ENCODE measurements at regions not wholly inside any gene's neighbourhood (a gene's known extent, or its start where the extent isn't known, plus 50 kb on each side); places are given as distances from the start of the nearest gene placed in this dataset.

GRCh38 chr1:242854466-242854865 is 330.0 kb upstream of the PLD5 start:
- TF ChIP-seq CTCF (IDR thresholded peaks at IDR 0.05; ENCODE audit: borderline replicate concordance, insufficient read depth, low read depth, low read length), result no peak
- no peak overlapping the region for H3K4me3 ChIP-seq (ENCODE audit: low read depth, low read length)

GRCh38 chr1:242847390-242847993 is 323.0 kb upstream of the PLD5 start:
- TF ChIP-seq CTCF (IDR thresholded peaks at IDR 0.05; ENCODE audit: borderline replicate concordance, insufficient read depth, low read depth, low read length), result no peak
- H3K4me3 ChIP-seq (ENCODE audit: low read depth, low read length), result no peak overlapping the region

GRCh38 chr1:242842094-242842493 is 317.6 kb upstream of the PLD5 start:
- TF ChIP-seq CTCF (IDR thresholded peaks at IDR 0.05; ENCODE audit: borderline replicate concordance, insufficient read depth, low read depth, low read length), result no peak
- H3K4me3 ChIP-seq (ENCODE audit: low read depth, low read length), result no peak overlapping the region

GRCh38 chr1:242839101-242839500 is 314.6 kb upstream of the PLD5 start:
- H3K4me3 ChIP-seq (ENCODE audit: low read depth, low read length), result no peak overlapping the region
- TF ChIP-seq CTCF (IDR thresholded peaks at IDR 0.05; ENCODE audit: borderline replicate concordance, insufficient read depth, low read depth, low read length), result no peak

- TF ChIP-seq CTCF (IDR thresholded peaks at IDR 0.05; ENCODE audit: borderline replicate concordance, insufficient read depth, low read depth, low read length), result no peak
- no peak overlapping the region for H3K4me3 ChIP-seq (ENCODE audit: low read depth, low read length)
Observed at GRCh38 chr1:242836423-242836822, 311.9 kb upstream of the PLD5 start.

- no peak for TF ChIP-seq CTCF (IDR thresholded peaks at IDR 0.05; ENCODE audit: borderline replicate concordance, insufficient read depth, low read depth, low read length)
- no peak overlapping the region for H3K4me3 ChIP-seq (ENCODE audit: low read depth, low read length)
Observed at GRCh38 chr1:242828828-242829227, 304.3 kb upstream of the PLD5 start.

GRCh38 chr1:242828199-242828598 is 303.7 kb upstream of the PLD5 start:
- TF ChIP-seq CTCF (IDR thresholded peaks at IDR 0.05; ENCODE audit: borderline replicate concordance, insufficient read depth, low read depth, low read length), result no peak
- H3K4me3 ChIP-seq (ENCODE audit: low read depth, low read length), result no peak overlapping the region
